ENCODE measurements at regions not wholly inside any gene's neighbourhood (a gene's known extent, or its start where the extent isn't known, plus 50 kb on each side); places are given as distances from the start of the nearest gene placed in this dataset.

DNA sequence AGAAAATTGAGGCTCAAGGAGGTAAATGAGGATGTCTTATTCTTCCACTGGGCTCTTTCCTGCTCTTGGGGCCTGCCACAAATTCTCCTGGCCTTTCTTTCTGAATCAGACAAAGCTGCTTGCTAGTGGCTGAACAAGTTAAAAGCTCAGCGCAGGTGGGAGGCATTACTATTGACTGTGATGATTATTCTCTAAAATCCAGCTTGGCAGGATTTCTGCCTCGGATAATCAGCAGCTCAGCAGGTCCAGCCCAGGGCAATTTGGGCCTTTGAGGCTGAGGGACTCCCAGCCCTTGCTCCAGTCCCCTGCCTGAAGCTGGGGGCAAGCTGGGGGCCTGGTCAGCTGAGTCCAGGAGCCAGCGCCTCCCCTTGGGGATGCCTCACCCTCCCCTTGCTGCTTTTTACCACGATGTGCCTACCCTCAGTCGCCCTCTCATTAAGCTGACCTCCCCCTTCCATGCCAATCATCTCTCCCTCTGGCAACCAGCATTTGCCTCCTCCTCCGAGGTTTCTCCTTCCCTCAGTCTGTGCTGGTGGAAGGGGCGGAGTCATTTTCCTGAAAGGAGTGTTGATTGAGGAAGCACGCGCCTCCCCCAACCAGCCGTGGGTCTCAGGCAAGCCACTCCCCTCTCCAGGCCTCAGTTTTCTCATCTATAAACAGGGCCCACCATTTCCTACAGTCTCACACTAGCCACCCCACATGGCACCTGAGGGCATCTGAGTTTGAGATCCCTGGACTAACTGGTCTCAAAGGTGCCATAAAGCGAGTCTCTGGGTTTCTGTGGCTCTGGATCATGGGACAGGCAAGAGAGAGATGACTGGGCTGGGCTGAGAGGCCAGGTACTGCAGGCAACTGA, 60.6 kb upstream of the PRDM11 start:
- H3K4me3 Mint-ChIP-seq, result no peak overlapping the region
- H3K4me1 Mint-ChIP-seq (ENCODE audit: low read depth), result peaks cover 38% of the 10 kb centered on the region
- peaks cover 2% of the 10 kb centered on the region for H3K27me3 Mint-ChIP-seq (ENCODE audit: low read depth)
- peaks cover 4% of the 10 kb centered on the region for H3K9me3 Mint-ChIP-seq
- ATAC-seq (no peak), DNase-seq (no peak)
- no peaks in the 10 kb centered on the region for H3K36me3 Mint-ChIP-seq (ENCODE audit: insufficient read depth)

DNA sequence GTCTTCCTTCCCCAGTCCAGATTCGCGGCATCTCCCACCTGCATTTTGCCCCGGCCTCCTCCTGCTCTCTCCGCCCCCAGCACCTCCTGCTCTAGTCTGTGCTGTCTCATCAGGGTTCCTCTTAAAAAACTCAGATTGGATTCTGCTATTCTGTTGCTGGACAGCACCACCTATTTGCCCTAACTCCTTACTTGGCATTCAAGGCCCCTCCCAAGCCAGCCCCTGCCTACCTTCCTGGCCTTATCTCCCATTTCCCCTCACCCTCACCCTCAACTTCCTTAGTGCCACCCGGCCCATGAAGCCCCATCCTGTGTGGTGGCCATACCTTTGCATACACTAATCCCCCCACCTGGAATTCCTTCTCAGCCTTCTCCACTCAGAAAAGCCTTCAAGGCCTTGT, 59.9 kb upstream of the PRDM11 start:
- Mint-ChIP-seq H3K27me3 (ENCODE audit: low read depth) (peaks cover 2% of the 10 kb centered on the region), H3K9me3 (peaks cover 4% of the 10 kb centered on the region), H3K4me1 (ENCODE audit: low read depth) (peaks cover 36% of the 10 kb centered on the region), H3K36me3 (ENCODE audit: insufficient read depth) (no peaks in the 10 kb centered on the region), H3K4me3 (no peak overlapping the region)
- DNase-seq (no peak), ATAC-seq (no peak)

DNA sequence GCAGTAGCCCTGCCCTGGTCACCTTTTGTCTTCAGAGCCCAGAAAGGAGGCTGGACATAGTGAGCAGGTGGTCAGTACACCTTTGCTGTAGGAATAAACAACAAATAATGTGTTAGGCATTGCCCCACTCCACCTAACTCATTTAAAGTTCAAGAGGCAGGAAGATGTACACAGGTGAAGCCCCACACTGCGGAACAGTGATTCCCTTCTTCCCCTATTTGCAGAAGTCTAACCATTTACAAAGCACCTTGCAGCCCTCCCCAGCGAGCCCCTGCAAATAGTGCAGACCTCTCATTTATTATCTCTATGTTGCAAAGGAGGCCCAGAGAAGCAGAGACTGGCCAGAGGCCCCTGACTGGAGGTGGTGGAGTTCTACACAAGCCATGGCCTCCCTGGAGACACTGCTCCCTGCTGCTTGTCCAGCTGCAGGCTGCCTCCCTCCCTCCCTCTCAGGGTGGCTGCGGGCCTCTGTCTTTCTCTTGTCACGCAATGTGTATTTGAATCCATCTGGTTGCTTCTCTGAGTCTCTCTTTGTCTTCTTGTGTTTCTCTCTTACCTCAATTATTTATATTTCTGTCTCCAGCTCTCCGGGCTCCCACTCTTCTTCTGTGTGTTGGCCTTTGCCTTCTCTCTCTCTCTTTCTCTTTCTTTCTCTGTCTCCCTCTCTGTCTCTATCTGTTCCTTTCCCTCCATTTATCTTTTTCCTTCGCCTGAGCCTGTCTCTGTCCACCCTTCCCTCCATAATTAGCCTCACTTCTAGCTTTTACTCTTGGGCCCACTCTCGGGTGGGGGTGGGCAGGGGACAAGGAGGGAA, 59.1 kb upstream of the PRDM11 start:
- H3K4me3 Mint-ChIP-seq, result no peak overlapping the region
- DNase-seq, result no peak
- peaks cover 2% of the 10 kb centered on the region for H3K27me3 Mint-ChIP-seq (ENCODE audit: low read depth)
- H3K9me3 Mint-ChIP-seq, result peaks cover 4% of the 10 kb centered on the region
- H3K36me3 Mint-ChIP-seq (ENCODE audit: insufficient read depth), result no peaks in the 10 kb centered on the region
- no peak for ATAC-seq
- peaks cover 34% of the 10 kb centered on the region for H3K4me1 Mint-ChIP-seq (ENCODE audit: low read depth)

DNA sequence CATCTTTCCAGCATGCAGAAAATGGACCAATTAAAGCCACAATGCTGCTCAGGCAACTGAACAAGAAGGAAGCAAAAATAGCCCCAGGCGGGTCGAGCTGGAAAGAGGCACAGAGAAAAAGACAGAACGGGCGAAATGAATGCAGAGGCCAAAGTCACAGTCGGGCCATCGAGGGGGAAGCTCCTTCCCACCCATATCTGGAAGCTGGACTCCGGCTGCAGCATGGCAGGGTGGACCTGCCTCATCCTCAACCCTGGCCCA, 58.6 kb upstream of the PRDM11 start:
- H3K4me1 Mint-ChIP-seq (ENCODE audit: low read depth), result peaks cover 29% of the 10 kb centered on the region
- DNase-seq (no peak), ATAC-seq (no peak)
- H3K27me3 Mint-ChIP-seq (ENCODE audit: low read depth), result peaks cover 2% of the 10 kb centered on the region
- H3K4me3 Mint-ChIP-seq, result no peak overlapping the region
- no peaks in the 10 kb centered on the region for H3K9me3 Mint-ChIP-seq
- H3K36me3 Mint-ChIP-seq (ENCODE audit: insufficient read depth), result no peaks in the 10 kb centered on the region

DNA sequence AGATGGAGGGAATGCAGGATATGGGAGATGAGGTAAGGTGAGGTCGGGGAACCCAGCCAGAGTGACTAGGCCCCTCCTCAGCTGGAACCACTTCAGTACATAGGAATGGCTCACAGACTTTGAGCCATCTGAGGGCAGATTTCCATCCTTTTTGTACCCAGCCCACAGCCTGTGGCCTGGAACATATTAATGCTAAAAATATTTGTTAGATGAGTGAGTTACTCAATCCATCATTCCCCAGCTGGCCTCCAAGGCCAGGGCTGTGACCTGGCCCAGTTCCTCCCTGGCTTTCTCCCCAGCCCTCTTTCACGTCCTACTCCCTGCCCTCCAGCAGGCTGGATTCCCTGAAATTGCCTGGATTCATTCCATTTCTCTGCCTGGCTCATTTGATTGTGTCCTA, 57.2 kb upstream of the PRDM11 start:
- peaks cover 28% of the 10 kb centered on the region for H3K4me1 Mint-ChIP-seq (ENCODE audit: low read depth)
- no peaks in the 10 kb centered on the region for H3K9me3 Mint-ChIP-seq
- ATAC-seq (no peak), DNase-seq (no peak)
- H3K4me3 Mint-ChIP-seq, result no peak overlapping the region
- peaks cover 2% of the 10 kb centered on the region for H3K27me3 Mint-ChIP-seq (ENCODE audit: low read depth)
- H3K36me3 Mint-ChIP-seq (ENCODE audit: insufficient read depth), result no peaks in the 10 kb centered on the region

DNA sequence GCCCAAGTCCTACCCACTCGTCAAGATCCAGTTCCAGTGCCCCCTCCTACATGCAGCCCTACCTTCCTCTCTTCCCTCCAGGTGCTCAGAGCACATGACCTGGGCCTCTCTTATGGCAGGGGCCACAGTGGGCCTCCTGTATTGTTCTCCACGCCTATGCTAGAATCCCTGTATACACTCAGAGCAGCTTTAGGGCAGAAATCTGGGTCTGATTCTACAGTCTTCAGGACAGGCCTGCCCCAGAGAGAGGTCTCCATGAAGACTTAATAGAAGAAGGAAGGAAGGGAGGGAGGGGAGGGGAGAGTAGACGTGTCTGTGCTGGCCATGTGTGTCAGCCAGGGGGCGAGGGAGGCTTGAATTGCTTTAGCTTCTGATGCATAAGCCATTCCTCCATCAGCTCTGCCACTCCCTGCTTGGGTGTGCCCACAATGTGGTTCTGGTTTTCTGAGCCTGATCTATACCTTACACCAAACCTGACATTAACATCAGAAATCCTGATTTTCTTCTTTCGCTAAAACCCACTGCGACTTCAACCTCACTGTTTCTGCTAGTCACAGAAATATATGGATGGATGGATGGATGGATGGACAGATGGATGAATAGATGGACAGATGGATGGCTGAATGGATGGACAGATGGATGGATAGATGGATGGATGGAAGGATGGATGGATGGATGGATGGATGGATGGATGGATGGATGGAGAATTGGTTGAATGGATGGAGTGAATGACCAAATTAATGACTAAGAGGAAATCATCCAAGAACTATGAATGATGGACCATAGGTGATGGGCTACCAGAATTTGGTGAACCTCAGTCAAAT, 56.6 kb upstream of the PRDM11 start:
- DNase-seq (no peak), ATAC-seq (no peak)
- Mint-ChIP-seq H3K4me3 (no peak overlapping the region), H3K4me1 (ENCODE audit: low read depth) (peaks cover 28% of the 10 kb centered on the region), H3K27me3 (ENCODE audit: low read depth) (peaks cover 2% of the 10 kb centered on the region), H3K36me3 (ENCODE audit: insufficient read depth) (no peaks in the 10 kb centered on the region), H3K9me3 (no peaks in the 10 kb centered on the region)

DNA sequence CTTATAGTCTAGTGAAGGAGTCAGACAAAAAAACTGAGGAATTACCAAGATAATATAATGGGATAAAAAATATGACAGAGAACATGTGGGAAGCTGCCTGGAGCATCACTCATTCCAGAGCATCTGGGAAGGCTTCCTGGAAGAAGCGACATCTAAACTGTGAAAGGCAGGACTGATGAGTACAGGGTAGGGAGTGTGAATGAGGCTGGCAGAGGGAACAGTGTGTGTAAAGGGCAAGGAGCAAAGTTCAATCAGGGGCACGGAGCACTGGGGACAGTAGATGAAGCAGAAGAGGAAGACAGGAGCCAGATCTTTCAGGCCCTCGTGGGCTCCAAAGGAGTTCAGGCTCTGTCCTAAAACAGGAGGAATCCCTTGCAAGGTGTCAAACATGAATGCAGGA, 55.8 kb upstream of the PRDM11 start:
- Mint-ChIP-seq H3K4me1 (ENCODE audit: low read depth) (peaks cover 28% of the 10 kb centered on the region), H3K4me3 (no peak overlapping the region), H3K9me3 (no peaks in the 10 kb centered on the region), H3K27me3 (ENCODE audit: low read depth) (peaks cover 2% of the 10 kb centered on the region), H3K36me3 (ENCODE audit: insufficient read depth) (no peaks in the 10 kb centered on the region)
- DNase-seq (no peak), ATAC-seq (no peak)

DNA sequence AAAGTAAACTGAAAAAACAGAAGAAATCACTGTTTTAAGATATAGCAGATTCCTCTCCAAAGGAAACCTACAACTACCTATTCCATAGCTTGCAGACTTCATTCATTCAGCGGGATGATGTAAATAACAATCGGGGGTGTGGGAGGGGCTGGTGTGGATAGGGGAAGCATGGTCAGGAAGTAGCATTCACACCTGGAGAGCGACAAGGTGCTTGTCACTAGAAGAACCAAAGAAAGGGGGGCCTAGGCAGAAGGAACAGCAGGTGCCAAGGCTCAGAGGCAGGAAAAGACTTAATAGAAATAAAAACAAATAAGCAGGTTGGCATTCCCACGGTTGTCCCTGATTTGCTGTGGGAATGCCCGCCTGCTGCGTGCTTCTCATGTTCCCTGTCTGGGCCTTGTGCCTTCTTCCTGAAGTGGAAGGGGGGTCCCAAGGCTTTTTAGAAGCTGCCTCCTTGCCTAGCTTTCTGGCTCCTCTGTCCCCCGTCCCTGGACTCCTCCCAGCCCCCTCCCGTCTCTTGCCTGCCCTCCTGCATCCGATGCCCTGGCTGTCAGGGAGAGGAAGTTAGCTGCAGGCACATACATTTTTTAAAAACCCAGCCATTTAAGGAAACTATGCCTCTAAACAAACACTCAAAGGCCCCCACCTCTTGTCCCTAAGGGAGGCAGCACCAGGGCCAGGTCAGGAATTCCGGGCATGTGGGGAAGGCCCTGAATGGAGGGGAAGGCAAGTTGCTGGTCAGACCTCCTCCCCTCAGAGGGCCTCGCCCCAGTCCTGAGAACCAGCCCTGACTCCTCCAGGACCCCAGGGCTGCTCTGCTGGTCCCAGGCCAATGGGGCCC, 54.7 kb upstream of the PRDM11 start:
- H3K4me3 Mint-ChIP-seq, result no peak overlapping the region
- peaks cover 24% of the 10 kb centered on the region for H3K4me1 Mint-ChIP-seq (ENCODE audit: low read depth)
- ATAC-seq, result no peak

DNA sequence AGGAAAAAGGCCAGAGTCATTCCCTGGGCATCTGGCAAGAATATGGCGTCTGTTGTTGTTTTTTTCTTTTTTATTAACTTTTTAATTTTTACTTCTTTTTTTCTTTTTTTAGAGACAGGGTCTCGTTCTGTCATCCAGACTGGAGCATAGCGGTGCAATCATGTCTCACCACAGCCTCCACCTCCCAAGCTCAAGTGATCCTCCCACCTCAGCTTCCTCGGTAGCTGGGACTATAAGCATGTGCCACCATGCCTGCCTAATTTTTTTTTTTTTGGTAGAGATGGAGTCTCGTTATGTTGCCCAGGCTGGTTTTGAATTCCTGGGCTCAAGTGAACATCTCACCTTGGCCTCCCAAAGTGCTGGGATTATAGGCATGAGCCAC, 54.0 kb upstream of the PRDM11 start:
- Mint-ChIP-seq H3K4me3 (no peak overlapping the region), H3K4me1 (ENCODE audit: low read depth) (peaks cover 24% of the 10 kb centered on the region), H3K9me3 (no peaks in the 10 kb centered on the region), H3K27me3 (ENCODE audit: low read depth) (peaks cover 5% of the 10 kb centered on the region), H3K36me3 (ENCODE audit: insufficient read depth) (no peaks in the 10 kb centered on the region)
- DNase-seq, result no peak
- no peak for ATAC-seq

More for the DNA sequence above, 54.7 kb upstream of the PRDM11 start:
- Mint-ChIP-seq H3K9me3 (no peaks in the 10 kb centered on the region), H3K27me3 (ENCODE audit: low read depth) (peaks cover 2% of the 10 kb centered on the region), H3K36me3 (ENCODE audit: insufficient read depth) (no peaks in the 10 kb centered on the region)
- DNase-seq, result no peak

DNA sequence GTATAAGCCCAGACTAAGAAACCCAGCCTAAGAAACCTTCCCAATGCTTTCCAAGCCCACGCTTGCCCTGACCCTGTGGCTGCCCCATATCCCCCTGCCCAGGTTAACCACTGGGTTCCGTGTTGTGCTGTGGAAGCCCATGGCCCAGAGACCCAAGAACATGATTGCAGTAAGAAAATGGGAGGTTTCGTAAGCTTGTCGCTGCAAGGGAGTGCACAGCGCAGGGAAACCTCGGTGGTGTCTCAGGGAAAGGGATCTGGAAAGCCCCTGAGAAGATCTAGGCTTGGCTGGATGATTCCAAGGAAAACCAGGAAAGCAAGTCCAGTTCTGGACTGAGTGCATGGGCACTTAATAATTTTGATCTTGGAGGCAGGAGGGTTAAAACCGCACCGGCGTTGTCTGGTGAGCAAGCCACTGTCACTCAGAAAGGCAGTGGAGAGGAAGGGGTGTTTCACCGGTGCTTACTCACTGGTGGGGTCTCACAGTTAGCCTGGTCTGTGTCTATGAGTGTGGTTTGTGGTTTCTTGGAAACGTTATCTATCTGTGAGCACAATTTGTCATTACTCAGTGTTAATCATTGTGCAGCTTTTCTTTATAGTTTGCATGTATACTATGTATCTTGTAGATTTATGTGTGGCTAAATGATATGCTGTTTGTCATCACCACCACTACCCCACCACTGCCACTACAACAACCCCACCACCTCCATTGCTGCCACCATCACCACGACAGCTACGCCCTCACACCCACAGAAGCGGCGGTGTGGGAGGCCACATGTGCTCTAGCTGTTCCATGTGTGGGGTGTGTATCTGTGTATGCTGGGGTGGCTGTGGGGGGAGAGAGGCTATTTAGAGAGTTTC, 53.3 kb upstream of the PRDM11 start:
- Mint-ChIP-seq H3K9me3 (no peaks in the 10 kb centered on the region), H3K36me3 (ENCODE audit: insufficient read depth) (no peaks in the 10 kb centered on the region), H3K27me3 (ENCODE audit: low read depth) (peaks cover 6% of the 10 kb centered on the region), H3K4me3 (no peak overlapping the region), H3K4me1 (ENCODE audit: low read depth) (peaks cover 24% of the 10 kb centered on the region)
- peak; percentile 89 to 94 for ATAC-seq
- DNase-seq, result peak; percentile 31

DNA sequence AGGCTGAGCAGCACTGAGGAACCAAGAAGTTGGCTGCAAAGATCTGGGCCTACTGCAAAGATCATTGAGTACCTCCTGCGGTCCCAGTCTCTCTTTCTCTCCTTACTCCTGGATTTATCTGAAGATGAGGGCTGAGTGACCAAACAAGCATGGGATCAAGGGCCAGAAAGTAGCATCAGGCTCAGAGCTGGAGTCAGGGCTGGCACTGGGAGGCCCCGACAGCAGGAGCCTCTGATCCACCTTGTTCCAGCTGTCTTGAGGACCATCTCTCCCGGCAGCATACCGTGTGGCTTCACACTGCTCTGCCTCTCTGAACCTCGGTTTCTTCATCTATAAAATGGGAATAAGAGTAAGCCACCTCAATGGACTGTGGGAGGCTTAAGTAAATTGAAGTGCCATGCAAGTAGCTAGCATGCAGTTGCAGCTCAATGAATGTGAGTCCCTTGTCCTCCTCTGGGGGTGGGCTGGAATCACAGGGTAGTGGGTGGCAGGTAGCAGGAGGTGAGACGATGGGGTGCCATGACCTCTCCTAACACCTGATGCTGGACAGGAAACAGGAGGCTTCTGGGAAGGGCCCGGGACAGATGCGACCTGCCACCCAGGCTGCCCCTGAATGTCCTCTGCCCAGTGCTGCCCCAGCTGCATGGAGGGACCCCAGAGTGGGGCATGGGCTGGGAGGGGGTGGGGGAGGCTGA, 52.5 kb upstream of the PRDM11 start:
- Mint-ChIP-seq H3K27me3 (ENCODE audit: low read depth) (peaks cover 6% of the 10 kb centered on the region), H3K4me3 (no peak overlapping the region), H3K36me3 (ENCODE audit: insufficient read depth) (no peaks in the 10 kb centered on the region), H3K4me1 (ENCODE audit: low read depth) (peaks cover 24% of the 10 kb centered on the region), H3K9me3 (no peaks in the 10 kb centered on the region)
- no peak for ATAC-seq
- DNase-seq, result no peak

DNA sequence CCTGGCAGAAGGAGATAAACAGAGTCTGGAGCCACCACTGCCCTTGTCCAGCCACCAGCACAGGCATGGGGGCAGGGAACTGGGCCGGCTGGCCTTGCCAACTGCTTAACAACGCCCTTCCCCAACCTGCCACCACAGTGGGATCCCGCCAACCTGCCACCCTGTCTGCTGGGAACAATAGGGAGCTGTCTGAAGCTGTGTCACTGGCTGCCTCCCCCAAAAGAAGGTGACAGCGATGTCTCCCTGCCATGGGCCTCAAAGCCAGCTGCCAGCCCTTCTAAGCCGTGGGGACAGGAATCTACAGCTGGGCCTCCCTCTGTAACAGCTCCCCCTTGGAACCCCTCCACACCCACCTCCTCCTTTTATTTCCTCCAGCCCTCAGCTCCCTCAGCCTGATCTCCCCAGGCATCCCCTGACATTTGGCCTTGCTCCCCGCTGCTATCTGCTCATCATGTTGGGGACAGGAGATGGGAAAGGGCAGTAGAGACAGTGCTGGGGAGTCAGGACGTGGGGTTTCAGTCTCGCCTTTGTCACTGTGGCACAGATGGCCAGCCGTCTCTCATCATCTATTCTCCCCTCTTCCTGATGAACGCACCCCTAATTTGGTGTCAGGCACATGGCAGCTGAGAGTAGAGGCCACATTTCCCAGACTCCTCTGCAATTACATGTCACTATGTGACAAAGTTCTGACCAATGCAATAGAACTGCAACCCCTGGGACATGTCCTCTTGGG, 51.3 kb upstream of the PRDM11 start:
- no peaks in the 10 kb centered on the region for H3K36me3 Mint-ChIP-seq (ENCODE audit: insufficient read depth)
- DNase-seq (no peak), ATAC-seq (no peak)
- H3K9me3 Mint-ChIP-seq, result no peaks in the 10 kb centered on the region
- no peak overlapping the region for H3K4me3 Mint-ChIP-seq
- peaks cover 5% of the 10 kb centered on the region for H3K27me3 Mint-ChIP-seq (ENCODE audit: low read depth)
- peaks cover 22% of the 10 kb centered on the region for H3K4me1 Mint-ChIP-seq (ENCODE audit: low read depth)
